HG03521 (cell line): ENCODE measurements at regions not wholly inside any gene's neighbourhood (a gene's known extent, or its start where the extent isn't known, plus 50 kb on each side); places are given as distances from the start of the nearest gene placed in this dataset.

Experiments
- ATAC-seq: cut with Tn5 transposase; IDR thresholded peaks from one replicate; pipeline ENCODE4 v1.9.1; 2021; ENCODE audit warnings: mild to moderate bottlenecking, moderate library complexity; ENCODE audit not compliant: unreplicated experiment

DNA sequence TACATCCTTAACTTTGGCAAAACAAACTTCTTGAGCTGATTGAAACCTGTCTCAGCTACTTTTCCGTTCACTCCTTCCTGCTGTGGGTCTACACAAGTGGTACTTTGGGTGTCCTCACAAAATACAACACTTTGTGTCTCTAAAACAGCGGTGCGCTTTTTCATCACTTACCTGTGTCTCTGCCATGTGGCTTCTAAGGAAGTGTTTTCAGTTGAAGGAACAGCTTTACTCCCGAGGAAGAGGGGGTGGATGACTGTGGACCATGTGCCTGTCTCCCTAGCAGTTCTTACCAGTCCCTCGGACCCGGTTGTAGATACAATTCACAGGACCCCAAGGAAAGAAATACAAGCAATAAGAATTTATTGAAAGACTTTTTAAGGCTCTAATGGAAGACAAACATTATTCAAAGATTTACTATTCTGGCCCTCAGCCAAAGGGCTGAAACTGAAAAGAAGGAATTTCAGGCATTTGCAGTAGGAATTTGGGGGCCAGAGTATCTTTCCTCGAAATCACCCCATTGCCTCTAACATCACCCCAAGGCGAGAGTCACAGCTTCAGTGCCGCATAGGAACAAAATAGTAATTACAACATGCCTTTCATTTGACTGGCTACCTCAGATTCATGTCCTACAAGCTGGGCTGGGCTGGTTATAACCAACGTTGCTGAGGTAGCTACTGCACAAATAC, 246.3 kb downstream of the ACTR3B start:
- ATAC-seq: no peak

DNA sequence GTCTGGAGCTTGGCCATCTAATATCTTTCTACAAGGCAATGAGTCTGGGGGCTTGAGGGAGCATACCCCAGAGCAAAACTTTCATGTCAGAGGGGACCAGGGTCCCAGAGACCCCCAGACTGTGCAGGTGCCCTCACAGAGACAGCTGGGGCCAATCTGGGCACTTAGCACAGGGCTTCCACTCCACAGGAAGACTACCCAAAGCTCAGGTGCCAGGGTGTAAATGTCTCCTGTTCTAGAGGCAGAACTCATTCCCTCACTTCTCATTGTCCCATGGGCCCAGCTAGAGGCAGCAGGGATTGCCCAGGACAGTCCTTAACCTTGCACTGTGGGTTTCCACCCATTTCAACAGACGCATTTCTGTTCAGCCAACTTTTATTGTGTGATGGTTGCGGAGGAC, 246.9 kb downstream of the ACTR3B start:
- no peak for ATAC-seq

DNA sequence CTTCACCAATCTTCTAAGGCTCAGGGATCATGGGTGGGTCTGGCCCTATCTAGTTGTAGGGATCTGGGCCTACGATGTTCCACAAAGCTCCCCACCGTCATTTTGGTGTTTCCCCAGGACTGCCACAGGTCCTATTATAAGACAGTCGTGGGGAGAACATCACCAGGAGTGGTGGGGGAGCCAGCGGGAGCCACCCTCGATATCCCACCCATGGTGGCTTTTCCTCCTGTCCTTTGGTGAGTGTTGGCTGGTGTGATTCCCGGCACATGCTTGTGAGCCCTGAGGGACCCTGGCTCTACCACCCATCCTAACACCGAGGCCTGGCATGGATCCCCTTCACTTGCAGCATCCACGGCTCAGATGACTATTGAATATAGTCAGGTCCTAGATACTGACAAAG, 247.4 kb downstream of the ACTR3B start:
- ATAC-seq: no peak

DNA sequence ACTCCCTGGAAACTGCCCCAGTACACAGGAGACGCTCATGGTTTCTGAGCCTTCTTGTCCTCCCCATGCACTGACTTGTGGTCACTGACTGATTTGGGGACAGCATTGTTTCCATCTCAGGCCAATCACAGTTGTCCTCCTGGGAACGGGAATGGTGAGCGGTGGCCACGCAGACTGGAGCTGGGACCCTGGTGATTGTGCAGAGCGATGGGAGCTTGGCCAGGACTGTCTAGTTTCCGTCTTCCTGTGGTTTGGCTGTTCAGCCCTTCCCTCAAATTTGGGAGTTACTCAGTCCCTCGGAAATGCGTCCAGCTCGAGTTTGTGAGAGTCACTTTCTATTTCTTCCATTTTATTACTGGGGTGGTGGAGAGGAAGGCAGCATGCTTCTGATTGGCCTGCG, 250.9 kb downstream of the ACTR3B start:
- ATAC-seq: no peak

DNA sequence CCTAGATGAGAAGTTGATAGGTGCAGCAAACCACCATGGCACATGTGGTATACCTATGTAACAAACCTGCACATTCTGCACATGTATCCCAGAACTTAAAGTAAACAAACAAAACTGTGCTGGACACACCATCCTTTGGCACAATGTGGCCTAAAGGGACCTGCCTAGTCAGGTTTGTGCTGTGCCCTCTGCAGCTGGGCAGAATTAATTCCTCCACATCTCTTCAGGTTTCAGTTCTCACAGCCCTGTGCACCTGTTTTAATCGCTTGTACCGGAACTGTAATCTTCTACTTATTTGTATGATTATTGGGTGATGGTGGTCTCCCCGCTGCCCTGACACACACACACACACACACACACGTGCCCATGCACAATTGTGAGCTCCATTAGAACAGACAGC, 252.7 kb downstream of the ACTR3B start:
- ATAC-seq: no peak

- no peak for ATAC-seq
Measured at GRCh38 chr7:153017223-153017622, 257.7 kb downstream of the ACTR3B start.

DNA sequence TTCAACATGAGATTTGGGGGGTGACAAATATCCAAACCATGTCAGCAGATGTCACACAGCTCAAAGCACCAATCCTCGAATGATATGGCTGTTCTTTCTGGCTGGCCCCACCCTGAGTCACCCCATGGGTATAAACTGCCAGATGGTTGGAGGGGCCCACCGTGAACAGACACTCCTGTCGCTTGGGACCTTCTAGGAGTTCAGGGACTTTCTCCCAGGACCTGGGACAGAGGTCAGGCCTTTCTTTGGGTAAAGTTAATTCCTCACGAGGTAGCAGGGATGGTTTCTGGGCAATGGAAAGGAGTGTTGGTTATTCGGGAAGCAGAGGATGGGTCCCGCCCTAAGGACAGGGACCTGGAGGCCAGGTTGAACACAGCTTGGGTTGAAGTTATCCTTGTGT, 262.0 kb downstream of the ACTR3B start:
- no peak for ATAC-seq

GRCh38 chr7:153022475-153023193, 263.1 kb downstream of the ACTR3B start:
- ATAC-seq: no peak

DNA sequence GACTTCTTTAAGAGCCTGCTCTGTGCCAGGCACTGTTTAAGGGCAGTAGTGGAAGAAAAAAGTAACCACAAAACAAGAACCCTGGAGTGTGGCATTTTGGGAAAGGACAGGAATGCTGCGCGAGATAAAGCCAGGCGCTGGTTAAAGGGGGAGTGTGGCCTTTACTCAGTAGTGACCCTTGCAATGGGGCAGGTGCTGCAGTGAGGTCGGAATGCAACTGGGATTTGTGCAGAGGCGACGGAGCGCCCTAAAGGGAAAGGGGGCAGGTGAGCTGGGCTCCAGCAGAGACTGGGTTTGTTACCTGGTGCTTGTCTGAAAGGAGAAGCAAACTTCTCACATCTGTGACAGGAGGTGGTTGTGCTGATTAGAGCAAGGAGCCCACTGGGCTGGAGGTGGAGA, 263.6 kb downstream of the ACTR3B start:
- ATAC-seq: no peak

DNA sequence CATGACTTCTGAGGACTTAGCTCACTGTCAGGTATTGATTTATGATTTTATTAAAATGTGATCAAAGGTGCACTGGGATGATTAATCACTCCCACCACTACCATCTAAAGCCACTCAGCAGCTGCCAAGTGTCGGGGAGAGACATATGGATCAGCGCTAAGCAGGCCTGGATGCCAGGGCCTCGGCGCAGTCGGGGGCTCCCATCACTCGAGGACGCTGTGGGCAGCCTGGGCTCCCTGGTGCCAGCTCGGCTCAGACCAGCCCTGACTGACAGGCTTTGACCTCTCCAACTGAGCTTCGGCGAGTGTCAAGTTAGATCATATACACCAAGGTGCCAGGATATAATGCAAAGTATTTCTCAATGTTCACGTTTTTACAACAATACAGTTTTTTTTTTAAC, 267.7 kb downstream of the ACTR3B start:
- ATAC-seq: no peak

GRCh38 chr7:153027904-153028303, 268.4 kb downstream of the ACTR3B start:
- ATAC-seq: no peak

GRCh38 chr7:153030976-153031375, 271.4 kb downstream of the ACTR3B start:
- ATAC-seq: no peak

DNA sequence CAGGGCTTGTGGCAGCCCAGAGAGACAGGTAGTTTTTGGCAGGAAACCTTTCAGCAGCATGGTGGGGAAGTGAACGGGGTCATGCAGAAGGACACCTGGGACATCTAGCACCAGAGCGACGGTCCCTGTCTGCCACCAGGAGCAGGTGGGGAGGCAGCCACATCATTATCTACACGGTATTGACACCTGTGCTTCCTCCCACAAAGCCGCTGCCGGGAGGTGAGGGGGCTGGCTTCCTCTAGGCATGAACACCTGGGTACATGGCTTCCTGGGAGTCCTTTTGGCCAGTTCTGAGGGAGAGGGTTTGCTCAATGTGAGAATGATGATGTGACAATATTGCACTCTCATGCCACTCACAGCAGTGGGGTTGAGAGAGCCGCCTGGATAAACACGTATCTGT, 275.2 kb downstream of the ACTR3B start:
- ATAC-seq: no peak

DNA sequence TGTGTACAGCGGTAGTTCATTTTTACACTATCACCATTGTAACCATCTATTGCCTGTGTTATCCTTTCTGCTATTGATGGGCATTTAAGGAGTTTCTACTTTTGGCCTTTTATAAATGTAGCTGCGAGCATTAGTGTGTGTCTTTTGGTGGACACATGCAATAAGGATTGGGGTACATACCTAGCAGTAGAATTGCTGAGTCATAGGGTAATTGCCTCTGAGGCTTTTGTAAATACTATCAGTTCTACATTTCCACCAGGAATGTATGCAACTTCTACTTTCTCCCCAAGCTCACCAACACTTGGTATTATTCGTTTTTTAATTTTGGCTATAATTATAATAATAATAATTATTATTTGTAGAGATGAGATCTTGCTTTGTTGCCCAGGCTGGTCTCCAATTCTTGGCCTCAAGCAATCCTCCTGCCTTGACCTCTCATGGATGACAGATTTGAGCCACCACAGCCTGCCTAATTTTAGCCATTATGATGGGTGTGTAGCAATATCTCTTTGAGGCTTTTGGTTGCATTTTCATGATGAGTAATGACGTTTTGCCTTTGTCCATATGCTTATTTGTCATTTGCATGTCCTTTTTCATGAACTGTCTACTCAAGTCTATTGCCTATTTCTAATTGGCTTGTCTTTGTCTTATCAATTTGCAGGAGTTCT, 277.0 kb downstream of the ACTR3B start:
- no peak for ATAC-seq

DNA sequence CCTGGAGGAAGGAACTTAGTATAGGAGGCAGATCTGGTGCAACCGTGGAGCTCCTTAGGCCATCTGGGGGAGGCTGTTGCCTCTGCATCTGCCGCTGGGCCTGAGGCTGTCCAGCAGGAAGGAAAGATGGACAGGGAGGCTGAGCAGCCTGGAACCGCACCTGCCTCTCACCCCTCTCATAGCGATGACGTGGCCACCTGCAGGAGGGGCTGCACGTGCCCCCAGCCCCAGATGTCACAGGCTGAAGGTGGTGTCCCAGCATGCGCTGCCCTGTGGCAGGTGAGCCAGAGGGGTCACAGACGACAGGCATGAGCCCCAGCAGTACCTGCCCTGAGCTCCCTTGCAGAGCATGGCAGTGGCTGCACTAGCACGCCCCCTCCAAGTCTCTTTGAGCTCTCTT, 283.9 kb downstream of the ACTR3B start:
- no peak for ATAC-seq

DNA sequence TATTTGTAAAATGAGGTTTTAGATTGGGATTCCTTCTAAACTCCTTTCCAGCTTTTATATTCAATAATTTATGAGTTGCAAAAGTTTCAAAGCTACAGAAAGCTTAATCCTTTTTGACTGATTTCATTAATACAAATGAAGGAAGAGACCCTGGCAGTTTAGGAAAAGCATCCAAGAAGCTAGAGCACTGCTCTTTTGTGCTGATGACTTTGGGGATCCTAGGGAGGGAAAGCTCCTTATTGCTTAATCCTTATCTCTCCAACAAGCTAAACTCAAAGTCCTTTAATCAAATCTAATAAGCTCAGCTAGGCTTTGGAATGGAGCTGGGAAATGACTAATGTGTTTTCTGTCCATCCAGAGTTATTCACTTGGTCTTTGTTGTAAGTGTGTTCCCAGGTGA, 285.4 kb downstream of the ACTR3B start:
- no peak for ATAC-seq

DNA sequence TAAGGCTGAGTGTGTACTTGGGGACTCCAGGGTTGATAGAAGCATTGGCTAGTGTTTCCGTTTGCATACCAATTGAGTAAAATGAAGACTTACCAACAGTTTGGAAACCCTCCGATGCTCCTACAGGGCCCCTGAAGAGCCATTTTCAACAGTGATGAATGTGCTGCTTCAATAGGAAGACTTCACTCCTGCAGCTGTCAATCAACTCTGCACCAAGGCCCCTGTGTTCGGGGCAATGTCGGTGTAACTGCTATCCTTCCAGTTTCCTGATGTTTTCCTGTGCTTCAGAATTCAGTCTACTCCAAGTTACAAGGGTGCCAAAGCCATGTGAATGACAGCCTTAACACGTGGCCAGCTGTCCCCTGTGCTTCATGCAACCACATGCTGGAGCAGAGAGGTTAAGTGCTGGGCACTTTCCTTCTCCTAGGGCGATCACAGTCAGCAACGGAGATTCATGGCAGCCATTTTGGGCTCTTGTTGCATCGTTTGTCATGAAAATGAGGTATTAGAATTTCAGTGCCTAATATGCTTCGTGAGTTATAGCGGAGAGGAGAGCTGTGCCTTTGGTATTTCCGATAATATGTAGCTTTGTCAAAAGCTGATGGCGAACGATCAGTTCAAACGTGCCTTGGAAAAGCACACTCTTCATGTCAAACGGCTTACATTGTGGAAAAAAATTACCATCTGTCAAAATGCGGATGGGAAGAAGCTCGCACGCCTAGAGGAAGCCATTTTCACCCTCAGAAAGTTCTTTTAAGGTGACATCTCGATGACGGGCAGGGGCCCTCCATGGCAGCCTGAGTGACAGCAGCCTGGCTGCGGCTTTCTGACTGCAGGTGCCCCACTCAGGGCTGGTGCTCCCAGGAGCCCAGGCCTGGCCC, 287.8 kb downstream of the ACTR3B start:
- ATAC-seq: no peak

GRCh38 chr7:153052206-153052605, 292.7 kb downstream of the ACTR3B start:
- no peak for ATAC-seq

GRCh38 chr7:153061910-153062528, 302.5 kb downstream of the ACTR3B start:
- ATAC-seq: no peak

- ATAC-seq: no peak
Measured at GRCh38 chr7:153065051-153065450, 305.5 kb downstream of the ACTR3B start.

GRCh38 chr7:153066711-153067110, 307.2 kb downstream of the ACTR3B start:
- no peak for ATAC-seq
